ENCODE measurements at regions not wholly inside any gene's neighbourhood (a gene's known extent, or its start where the extent isn't known, plus 50 kb on each side); places are given as distances from the start of the nearest gene placed in this dataset.

DNA sequence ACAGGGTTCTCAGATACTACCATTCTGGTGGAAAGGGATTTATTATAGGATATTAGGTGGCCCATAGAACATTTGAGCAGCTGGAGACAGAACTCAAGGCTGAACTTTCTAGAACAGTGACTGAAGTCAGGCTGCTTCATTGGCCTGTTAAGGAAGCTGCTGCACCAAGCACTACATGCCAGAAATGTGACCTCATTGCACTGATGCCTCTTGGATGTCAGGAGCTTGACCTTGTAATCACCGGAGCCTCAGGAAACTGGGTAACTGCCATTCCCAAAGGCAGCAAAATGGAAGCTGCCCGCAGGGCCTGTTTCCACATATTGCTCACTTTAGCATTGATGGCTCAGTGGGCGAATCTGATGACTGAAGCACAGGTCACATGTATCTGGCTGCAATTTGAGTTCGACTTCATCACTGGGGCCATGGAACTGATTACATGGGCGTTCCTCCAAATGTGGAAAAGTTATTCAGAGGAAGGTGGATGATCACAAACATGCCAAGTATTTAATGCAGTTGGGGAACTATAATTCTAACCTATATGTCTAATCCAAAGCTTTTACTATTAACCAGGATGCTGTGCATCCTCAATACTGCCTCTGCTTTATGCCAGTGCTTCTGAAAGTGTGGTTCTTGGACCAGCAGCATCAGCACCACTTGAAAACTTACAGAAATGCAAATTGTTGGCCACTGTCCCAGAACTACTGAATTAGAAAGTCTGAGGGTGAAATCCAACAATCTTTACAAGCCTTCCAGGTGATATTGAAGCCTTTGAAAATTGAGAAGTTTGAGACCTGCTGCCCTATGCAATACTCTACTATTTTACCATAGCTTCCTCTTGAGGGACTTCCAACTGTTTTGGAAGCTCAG, 337.2 kb upstream of the NAV3 start:
- DNase-seq (ENCODE audit: low spot score), result no peak

DNA sequence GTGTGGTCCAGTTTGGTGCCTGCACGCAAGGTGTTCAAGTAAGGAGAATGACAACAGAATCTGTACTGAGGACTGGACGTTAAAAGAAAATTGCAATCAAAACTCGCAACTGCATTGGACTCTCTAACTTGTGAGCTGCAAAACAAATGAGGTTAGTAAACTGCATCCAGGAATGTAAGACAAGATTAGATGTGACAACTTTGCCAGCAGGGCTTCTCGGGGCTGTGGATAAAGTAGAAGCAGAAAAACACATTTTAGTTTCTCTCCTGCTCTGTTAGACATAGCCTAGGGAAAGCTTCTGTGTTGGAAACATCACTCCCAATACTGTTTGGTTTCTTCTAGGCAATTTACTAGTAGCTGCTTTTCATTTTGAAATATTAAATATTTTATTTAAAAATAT, 338.2 kb upstream of the NAV3 start:
- no peak for DNase-seq (ENCODE audit: low spot score)

DNA sequence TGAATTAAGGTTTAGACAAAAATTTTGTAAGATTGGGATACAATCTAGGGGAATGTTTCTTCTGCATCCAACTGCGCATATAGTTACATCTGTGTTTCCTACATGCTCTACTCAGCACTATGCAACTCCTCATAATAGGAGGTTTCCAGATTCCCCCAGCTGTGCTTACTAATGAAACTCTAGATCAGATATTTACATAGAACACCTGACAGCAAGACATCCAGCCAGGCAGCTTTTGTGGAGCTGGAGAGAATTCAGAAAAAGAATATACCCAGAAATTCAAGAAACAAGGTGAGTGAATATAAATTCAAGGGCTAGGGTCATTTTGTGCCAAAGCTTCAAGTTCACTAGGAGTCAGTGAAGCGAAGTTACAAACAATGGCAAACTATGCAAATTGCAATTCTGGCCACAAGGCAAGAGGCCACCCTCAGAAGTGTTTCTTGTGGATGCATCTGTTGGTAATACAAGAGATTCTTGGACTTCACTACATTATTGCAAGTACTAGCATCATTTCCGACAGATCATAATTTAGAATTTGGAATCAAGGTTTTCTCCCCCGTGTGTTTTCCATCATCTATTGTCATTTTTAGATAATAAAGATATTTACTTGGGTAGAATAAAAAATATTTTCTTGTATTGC, 341.2 kb upstream of the NAV3 start:
- no peak for DNase-seq (ENCODE audit: low spot score)

DNA sequence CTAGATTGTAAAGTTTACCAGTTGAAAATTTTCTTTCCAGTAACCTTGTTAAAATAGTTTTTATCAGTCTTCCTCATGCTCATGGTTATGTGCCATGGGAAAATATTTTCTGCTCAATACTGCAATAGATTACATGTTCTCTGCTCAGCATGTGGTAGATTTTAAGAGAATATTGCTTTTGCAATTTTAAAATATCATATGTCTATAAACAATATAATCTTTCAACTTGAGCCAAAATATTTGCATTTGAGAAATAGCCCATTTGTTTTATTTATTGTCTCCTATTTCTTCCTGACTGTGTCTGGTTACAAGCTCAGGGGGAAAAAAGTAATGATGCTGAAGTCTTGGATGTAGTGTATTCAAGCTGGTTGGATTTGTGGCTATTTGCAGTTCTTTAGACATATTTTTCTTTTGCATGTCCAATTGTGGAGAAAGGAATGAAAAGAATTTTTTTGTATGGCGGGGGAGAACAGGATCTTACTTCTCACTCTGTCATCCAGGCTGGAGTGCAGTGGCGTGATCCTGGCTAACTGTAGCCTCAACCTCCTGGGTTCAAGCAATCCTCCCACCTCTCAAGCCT, 342.6 kb upstream of the NAV3 start:
- DNase-seq (ENCODE audit: low spot score), result no peak

DNA sequence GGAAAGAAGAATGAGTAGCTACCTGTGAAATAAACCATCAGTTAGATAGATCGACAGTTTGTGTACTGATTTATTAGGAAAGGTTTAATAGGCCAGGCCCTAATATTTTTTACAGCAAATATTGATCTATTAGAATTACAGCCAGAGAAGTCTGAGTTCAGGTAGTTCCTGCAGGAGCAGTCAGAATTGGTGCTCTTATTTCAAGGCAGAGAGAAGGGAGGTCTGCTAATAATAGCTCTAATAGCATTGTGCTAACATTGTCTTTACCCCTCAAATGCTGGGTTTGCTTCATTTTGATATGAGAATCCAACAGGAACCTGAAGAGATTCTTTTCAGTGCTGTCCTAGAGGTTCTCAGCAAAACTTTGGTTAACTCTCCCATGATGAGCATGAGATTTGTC, 343.8 kb upstream of the NAV3 start:
- DNase-seq (ENCODE audit: low spot score), result no peak

DNA sequence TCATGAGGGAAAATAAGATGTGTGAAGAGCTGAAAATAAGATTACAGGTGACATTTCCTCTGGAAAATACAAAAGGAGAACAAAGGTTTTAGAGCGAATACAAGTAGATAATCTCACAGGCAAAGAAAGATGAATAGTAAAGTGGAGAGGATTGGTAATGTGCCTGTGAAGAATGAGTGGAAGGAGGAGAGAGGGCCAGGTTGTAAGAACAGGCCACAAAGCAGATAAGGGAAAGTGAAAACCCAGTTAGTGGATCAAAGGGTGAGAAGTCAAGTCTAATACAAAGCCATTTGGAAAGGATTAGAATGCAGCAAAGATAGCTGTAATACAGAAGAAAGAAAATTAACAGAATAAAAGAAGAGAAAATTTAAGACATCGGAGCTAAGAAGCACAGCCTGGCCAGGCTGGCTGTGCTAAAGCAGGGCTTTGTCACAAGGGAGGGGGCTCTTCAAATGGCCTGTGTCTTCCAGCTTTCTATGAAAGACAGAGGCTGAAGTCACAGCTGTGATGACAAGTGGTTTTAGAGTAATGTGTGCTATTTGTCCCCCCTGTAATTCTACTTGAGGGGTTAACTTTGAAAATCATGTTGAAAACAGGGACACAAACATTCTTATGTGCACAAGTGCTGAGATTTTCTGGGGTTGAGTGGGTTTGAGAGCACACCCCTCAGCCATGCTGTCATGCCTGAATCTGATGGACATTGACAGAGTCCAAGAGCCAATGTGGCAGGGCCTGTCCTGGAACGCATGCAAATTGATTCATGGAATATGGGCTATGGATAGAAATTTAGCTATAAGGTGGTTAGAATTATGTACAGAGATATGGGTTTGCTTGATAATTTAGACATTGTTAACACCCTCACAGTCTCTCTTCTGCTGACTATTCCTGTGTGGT, 344.5 kb upstream of the NAV3 start:
- DNase-seq (ENCODE audit: low spot score), result no peak

DNA sequence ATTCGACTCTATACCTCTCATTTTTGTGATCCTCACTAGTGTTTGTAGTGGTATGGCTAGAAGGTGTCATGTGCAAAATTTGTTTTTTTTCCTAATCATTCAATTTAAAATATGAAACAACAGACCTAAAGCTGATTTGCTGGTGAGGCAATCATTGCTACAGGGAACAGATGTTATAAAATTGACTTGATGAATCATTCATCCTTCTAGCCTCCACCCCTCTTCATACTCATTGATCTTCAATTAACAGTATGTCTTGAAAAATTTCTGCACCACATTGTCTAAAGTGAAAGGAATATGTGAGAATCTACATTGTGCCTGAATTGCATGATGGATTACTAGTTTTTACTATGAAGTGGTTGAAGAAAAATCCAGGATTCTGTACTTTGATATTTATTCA, 349.0 kb upstream of the NAV3 start:
- DNase-seq (ENCODE audit: low spot score), result no peak

DNA sequence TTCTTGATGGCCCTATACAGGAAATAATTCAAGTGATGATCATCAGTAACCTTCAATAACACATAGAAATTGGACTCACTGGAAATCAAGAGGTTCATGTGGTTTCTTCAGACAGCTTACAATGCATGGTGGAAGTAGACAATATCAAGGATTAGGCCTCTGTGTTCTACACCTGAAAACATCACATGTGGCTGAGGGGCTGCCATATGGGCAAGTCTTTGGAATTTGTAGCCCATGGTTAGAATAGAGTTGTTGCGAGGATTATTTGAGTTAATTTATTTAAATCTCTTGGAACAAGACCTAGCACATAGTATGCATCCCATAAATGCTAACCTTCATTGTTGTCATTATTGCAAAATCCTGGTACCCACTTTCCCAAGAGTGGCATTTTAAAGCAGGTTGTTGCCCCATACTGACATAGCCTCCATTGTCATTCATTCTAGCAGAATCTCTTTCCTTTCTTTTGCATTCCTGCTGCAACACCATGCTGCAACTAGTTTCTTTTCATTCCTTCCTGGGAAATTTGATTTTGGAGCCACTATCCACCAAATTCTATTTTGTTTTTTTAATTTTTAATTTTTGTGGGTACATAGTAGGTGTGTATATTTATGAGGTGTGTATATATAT, 352.7 kb upstream of the NAV3 start:
- DNase-seq (ENCODE audit: low spot score), result no peak

DNA sequence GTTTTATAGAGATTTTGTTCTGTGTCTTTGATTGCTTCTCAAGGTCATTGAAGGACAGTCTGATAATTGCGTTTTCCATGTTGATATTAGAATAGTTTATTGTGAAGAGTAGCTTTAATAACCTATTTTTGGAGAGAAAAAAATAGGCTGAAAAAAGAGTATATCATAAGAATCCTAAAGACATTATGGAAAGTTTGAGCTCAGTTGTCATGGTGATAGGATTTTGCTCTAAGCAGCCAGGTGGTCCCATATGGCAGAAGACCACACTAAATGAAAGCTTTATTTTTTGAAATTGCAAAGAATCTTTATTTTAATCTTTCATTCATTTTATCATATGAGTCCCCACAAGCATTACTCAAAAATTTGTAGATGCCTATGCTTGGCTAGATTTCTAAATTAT, 358.9 kb upstream of the NAV3 start:
- no peak for DNase-seq (ENCODE audit: low spot score)

DNA sequence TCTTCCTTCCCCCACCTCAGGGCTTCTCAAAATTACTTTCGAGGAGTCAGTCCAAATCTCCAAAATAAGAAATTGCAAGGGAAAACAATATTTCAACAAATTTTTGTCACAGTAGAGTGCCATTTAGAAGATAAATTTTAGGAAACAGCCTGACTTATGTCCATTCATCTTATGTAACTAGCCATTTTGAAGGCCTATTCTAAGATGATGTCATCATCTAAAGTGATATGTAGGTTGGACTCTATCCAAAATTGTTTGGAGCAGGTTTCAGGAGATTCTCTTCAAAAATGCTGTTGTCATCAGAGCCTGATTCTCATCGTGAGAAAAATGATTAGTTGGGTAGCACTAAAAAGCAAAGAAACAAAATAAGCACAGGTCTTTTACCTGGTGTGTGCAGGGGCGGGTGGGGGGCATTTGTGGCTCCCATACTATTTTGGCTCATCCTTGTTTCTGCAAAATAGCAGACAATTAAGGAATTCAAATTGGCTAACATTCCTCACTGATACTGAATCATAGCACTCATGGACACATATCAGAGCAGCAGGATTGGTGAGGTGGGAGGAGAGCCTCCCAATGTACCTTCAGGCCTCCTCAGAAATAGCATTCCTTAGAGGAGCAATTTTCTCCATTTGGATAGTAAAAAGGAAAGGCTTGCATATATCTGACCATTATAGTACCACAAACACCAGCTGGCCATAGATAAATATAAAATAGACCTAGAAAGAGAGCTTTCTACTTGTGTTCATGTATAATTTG, 360.9 kb upstream of the NAV3 start:
- DNase-seq (ENCODE audit: low spot score), result no peak

DNA sequence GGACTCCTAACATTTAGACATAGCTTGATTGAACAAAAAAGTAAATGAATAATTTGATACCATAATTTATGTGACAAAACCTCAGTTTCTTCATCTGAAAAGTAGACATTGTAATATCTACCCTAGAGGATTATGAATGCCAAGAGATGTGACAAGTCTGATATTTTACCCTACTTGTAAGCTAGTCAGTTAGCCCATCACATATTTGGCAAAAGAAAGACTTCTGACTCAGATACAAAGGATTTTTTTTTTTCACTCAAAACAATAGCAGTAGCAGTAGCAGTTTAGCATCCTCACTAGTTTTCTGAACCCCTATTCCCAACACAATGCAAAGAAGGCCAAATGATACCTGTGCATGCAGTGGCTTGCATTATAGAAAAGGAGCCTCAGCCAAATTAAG, 377.3 kb upstream of the E2F7 start:
- no peak for DNase-seq (ENCODE audit: low spot score)

DNA sequence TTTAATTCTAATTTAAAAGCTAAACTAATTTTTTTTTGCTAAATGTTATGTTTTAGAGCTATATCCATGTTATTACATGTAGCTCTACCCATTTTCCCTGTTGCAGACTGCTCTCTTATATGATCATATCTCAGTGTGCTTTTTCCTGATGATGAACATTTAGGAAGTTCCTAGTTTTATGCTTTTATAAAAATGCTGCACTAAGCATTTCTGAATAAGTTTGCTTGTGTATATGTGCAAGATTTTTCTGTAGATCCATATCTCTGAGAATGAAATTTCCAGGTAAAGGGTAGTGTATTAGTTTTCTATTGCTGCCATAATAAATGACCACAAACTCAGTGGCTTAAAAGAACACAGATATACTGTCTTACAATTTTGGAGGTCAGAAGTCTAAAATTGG, 374.4 kb upstream of the E2F7 start:
- DNase-seq (ENCODE audit: low spot score), result no peak

DNA sequence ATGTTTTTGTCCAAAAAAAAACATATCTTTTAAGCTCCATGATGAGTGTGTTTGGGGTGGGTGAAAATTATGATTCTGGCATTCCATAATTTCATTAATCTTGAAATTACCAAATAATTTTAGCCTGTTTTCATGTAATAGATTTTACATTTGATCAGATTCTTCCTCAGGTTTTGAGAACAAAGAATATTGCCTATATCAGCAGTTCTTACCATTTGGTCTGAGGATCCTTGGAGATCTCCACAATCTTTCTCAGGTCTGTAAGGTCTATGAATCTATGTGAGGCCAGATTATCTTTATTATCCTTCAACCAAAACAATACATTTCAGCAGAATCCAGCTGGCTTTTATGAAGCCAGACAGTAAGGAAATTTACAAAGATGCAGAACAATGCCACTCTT, 373.3 kb upstream of the E2F7 start:
- no peak for DNase-seq (ENCODE audit: low spot score)

DNA sequence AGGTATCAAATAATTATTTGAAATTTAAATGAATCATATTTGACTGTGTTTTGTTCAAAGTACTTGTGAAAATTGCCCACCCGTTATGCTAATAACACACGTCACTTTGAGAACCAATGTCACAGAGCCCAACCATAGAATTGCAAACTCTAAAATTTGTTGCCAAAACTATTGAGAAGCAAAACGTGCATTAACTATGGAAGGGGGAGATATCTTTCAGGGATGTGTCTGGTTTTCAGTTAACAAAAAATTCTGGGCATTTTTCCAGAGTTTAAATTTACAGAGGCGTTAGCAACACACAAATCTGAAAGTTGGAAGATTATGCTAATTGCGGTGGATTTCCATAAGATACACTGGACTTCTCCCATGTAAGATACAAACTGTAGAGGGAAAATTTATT, 371.8 kb upstream of the E2F7 start:
- DNase-seq (ENCODE audit: low spot score), result no peak

DNA sequence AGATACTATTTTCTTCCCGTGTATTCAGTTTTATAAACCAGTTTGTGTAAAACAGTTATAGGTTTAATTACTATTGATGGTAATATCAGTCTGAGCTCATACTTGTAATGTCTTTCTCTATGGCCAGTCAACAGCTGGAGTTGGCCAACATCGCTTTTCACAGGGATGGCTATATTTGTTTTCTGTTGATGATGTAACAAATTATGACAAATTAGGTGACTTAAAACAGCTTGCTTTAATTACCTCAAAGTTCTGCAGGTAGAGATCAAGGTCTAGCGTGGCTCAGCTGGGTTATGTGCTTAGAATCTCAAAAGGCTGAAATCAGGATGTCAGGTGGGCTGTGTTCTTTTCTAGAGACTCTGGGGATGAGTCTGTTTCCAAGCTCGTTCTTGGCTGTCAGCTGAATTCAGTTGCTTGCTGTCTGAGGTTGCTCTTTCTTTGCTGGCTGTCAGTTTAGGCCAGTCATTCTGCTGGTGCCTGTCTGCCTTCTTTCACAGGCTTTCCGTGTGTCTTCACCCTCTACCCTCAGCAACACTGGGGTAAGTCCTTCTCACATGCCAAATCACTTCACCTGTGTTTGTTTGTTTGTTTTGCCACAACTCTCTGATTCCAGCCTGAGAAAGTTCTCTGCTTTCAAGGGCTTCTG, 370.2 kb upstream of the E2F7 start:
- no peak for DNase-seq (ENCODE audit: low spot score)

DNA sequence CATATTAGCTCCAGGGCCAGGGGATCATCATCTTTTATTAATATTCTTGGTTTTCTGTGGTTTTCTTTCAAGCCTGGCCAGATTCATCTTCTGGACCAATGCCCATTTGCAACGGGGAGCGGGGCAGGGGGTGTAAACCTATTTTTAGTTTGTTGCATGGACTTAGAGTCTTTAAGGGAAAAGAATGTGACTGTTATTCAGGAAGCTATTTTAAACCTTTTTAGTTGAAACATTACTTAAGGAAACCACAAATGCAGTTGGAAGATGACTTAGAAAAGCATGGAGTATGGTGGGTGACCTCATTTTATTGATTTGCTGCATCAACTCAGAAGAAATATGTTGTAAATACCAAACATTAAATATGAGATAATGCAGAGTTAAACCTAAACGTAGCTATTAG, 368.4 kb upstream of the E2F7 start:
- no peak for DNase-seq (ENCODE audit: low spot score)

DNA sequence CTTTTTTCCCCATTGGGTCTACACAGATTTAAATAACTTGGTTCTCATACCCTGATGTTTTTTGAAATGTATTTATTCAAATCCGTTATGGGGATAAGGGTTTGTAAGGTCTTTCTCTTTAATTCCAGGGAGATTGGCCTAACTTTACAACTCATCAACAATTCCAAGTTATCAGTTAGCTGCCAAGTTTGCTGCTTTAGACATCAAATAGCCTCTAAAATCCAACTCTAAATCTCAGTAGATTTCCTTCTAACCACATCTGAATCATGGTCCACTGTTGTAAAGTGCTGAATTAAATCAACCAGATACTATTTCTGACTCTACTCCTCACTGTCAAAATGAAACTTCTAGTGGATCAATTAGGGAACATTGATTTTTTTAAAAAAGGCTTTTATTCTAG, 364.1 kb upstream of the E2F7 start:
- no peak for DNase-seq (ENCODE audit: low spot score)

DNA sequence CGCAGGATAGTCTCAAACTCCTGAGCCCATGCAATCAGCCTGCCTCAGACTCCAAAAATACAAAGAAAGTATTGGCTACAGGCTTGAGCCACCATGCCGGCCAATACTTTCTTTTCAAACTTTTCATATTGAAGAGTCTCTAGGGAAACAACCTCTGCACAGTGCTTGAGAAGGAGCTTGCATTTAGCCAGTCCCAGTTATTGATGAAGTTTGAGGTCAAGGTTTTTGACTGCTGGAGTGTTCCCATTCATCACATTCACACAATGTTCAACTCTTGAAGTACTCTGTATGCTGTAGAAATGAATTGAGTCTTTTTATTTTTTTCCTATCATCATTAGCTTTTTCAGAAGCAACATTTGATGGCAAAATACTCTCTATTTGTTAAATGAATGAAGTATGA, 355.8 kb upstream of the E2F7 start:
- no peak for DNase-seq (ENCODE audit: low spot score)

DNA sequence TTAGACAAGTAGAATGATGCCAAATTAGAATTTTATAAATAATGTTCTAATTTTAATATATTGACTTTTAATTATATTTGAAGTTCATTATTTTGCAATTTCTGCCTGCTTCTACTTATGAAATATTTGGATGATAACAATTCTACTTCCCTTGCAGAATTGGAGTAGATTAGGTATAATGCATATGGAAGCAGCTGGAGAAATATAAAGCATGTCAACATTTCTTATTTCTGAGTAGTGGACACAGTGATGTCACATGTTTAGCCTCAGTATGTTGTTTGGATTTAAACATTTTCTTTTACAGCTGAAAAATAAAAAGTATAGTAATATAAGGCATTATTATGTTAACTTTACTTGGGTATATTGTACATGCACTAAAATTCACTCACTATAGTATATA, 344.2 kb upstream of the E2F7 start:
- DNase-seq (ENCODE audit: low spot score), result no peak

DNA sequence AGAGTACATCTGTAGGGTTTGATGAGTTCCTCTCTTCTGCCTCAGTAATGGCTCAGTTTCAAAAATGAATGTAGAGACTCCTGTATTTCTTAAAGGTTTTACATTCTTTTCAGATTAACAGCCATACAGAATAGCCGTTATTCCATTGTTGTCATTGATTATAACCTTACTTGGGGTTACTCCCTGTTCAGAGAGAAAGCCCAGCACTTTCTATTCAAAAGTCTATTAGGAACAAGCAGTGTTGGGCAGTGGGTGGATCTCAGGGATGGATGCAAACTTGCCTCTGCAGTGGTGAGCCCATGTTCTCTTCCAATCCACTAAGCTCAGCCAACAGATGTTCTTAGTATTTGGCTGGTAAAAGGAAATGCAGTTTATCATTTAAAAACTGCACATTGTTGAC, 342.6 kb upstream of the E2F7 start:
- DNase-seq (ENCODE audit: low spot score), result no peak

All from mesenteric fat pad (tissue), 1 donor.